Upper lobe of left lung (tissue), 6 donors: ENCODE measurements at regions not wholly inside any gene's neighbourhood (a gene's known extent, or its start where the extent isn't known, plus 50 kb on each side); places are given as distances from the start of the nearest gene placed in this dataset.

Source experiments
- ATAC-seq, 2 donors: fragments of 200-7000 bp; cut with Tn5 transposase; one replicate each; pipeline ENCODE4 v1.9.1; 2022; ENCODE audit warnings: mild to moderate bottlenecking in 2 of 2, moderate library complexity in 2 of 2; ENCODE audit not compliant: low FRiP score in 2 of 2
- DNase-seq, 2 donors: peaks; one replicate each; pipeline ENCODE4 v3.0.0-alpha.2; 2019 to 2020
- H3K27ac ChIP-seq, 4 donors: fragments of 200-600 bp; sonication (generic); one replicate each; pipeline ENCODE4 v1.5.1; 2016 to 2019
- H3K27me3 ChIP-seq, 4 donors: fragments of 200-600 bp; sonication (generic); one replicate each; pipeline ENCODE4 v1.5.1; 2017 to 2019
- H3K36me3 ChIP-seq, 4 donors: fragments of 200-600 bp; sonication (generic); one replicate each; pipeline ENCODE4 v1.5.1; 2016 to 2019
- H3K4me1 ChIP-seq, 4 donors: fragments of 200-600 bp; sonication (generic); one replicate each; pipeline ENCODE4 v1.5.1; 2018 to 2019
- H3K4me3 ChIP-seq, 4 donors: fragments of 200-600 bp; sonication (generic); one replicate each; pipeline ENCODE4 v1.5.1; 2017 to 2019; ENCODE audit warnings: mild to moderate bottlenecking in 2 of 4, moderate library complexity in 1 of 4
- H3K9me3 ChIP-seq, 4 donors: fragments of 200-600 bp; sonication (generic); one replicate each; pipeline ENCODE4 v1.5.1; 2018 to 2019
- CTCF ChIP-seq, 6 experiments: fragments of 450-650 bp in 4 of 6; fragments of 200-600 bp in 2 of 6; sonication (generic) in 2 of 6; IDR thresholded peaks; one replicate each; pipeline ENCODE4 v1.5.1; 2016 to 2019; ENCODE audit warnings: antibody characterized with exemption in 6 of 6
- EP300 ChIP-seq, 4 donors: sonication (generic); formaldehyde crosslinking; IDR thresholded peaks; one replicate each; pipeline ENCODE4 v1.5.1; 2017; ENCODE audit warnings: antibody characterized with exemption in 4 of 4, control low read depth in 2 of 4
- POLR2A ChIP-seq, 4 donors: fragments of 450-650 bp; IDR thresholded peaks; one replicate each; pipeline ENCODE4 v1.5.1; 2016 to 2017; ENCODE audit warnings: antibody characterized with exemption in 4 of 4, mild to moderate bottlenecking in 2 of 4
- POLR2AphosphoS5 ChIP-seq, 2 donors: sonication (generic); formaldehyde crosslinking; IDR thresholded peaks; one replicate each; pipeline ENCODE4 v1.5.1; 2017; ENCODE audit warnings: antibody characterized with exemption in 2 of 2
- WGBS, 2 donors: methylation state at CpG; one replicate each; pipeline ENCODE4 v1.1.5; 2017 to 2018; 5-methylcytosine and 5-hydroxymethylcytosine counted together
- donor health status: DM: no; HTN: no; CAD: no; lungs with moderate emphysema.
- donor health status: DM: no; HTN: yes; CAD: no; lungs with severe emphysema.

- 94 to 98% methylated on average over 3 of the region's 3 CpGs for WGBS, 2 donors
- no peak for TF ChIP-seq EP300 (IDR thresholded peaks at IDR 0.05)
- no peak for TF ChIP-seq POLR2AphosphoS5 (IDR thresholded peaks at IDR 0.05)
- TF ChIP-seq POLR2A (IDR thresholded peaks at IDR 0.05), result no peak
- no peak for TF ChIP-seq CTCF (IDR thresholded peaks at IDR 0.05)
- H3K4me1 ChIP-seq, result no peaks in the 10 kb centered on the region
- no peak for DNase-seq
- no peaks in the 10 kb centered on the region for H3K9me3 ChIP-seq
- H3K27ac ChIP-seq, result no peak overlapping the region
- H3K36me3 ChIP-seq, result no peaks in the 10 kb centered on the region
- no peak overlapping the region for H3K4me3 ChIP-seq
- no peak for ATAC-seq
- H3K27me3 ChIP-seq, result no peaks in the 10 kb centered on the region
Measured at GRCh38 chr3:95670765-95671164, 1143.6 kb upstream of the EPHA6 start.

- 50 to 90% methylated on average over 1 to 3 of the region's 3 CpGs for WGBS, 2 donors
- no peaks in the 10 kb centered on the region for H3K27me3 ChIP-seq
- no peak overlapping the region for H3K4me3 ChIP-seq
- H3K9me3 ChIP-seq, result no peaks in the 10 kb centered on the region
- H3K36me3 ChIP-seq, result no peaks in the 10 kb centered on the region
- no peak overlapping the region for H3K27ac ChIP-seq
- DNase-seq (no peak), ATAC-seq (peak in 1 of 2 donors; percentile 34)
- TF ChIP-seq POLR2AphosphoS5 (IDR thresholded peaks at IDR 0.05), result no peak
- TF ChIP-seq POLR2A (IDR thresholded peaks at IDR 0.05), result no peak
- no peak for TF ChIP-seq EP300 (IDR thresholded peaks at IDR 0.05)
- no peak for TF ChIP-seq CTCF (IDR thresholded peaks at IDR 0.05)
- no peaks in the 10 kb centered on the region for H3K4me1 ChIP-seq
Measured at GRCh38 chr3:95673215-95673614, 1141.2 kb upstream of the EPHA6 start.

DNA sequence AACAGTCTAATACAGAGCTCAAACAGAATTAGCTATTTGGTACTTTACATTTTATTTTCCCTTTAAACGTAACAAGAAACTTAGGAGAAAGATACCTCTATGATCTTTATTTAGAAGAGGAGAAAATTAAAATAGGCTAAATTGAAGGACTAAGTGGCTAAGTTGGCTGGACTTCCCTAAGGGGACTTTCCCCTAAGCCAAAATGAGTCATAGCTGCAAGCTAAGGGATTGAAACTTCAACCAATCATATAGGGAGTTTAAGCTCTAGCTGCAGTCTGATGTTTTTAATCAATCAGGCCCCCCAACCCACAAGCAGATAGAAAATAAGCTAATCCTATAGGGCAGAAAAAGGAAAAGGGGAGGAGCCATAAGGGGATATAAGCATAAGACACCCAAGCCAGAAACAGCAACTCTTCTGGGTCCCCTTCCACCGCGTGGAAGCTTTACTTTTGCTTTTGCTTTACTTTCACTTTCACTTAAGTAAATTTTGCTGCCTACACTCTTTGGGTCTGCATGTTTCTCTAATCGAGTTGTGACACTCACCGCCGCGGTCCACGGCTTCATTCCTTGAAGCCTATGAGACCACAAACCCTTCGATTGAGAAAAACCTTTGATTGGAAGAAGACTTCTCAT lies 1108.5 kb upstream of the EPHA6 start:
- no peak overlapping the region for H3K27ac ChIP-seq
- H3K4me1 ChIP-seq, result no peaks in the 10 kb centered on the region
- DNase-seq (no peak), ATAC-seq (no peak)
- WGBS, 2 donors, result 80 to 88% methylated on average over 9 of the region's 9 CpGs
- peaks cover 0 to 4% (median 0%) of the 10 kb centered on the region in 4 donors for H3K9me3 ChIP-seq
- H3K27me3 ChIP-seq, result no peaks in the 10 kb centered on the region
- no peaks in the 10 kb centered on the region for H3K36me3 ChIP-seq
- TF ChIP-seq POLR2A (IDR thresholded peaks at IDR 0.05) (no peak), CTCF (IDR thresholded peaks at IDR 0.05) (no peak), POLR2AphosphoS5 (IDR thresholded peaks at IDR 0.05) (no peak), EP300 (IDR thresholded peaks at IDR 0.05) (no peak)
- H3K4me3 ChIP-seq, result peak overlapping the region in 2 of 4 donors; percentile 18 to 23

GRCh38 chr3:95707268-95707667 lies 1107.1 kb upstream of the EPHA6 start:
- Histone ChIP-seq H3K4me1 (no peaks in the 10 kb centered on the region), H3K27ac (no peak overlapping the region), H3K36me3 (no peaks in the 10 kb centered on the region), H3K27me3 (no peaks in the 10 kb centered on the region), H3K9me3 (peaks cover 0 to 4% (median 0%) of the 10 kb centered on the region in 4 donors), H3K4me3 (no peak overlapping the region)
- ATAC-seq (no peak), DNase-seq (no peak)
- 89 to 90% methylated on average over 2 of the region's 2 CpGs for WGBS, 2 donors
- TF ChIP-seq EP300 (IDR thresholded peaks at IDR 0.05) (no peak), CTCF (IDR thresholded peaks at IDR 0.05) (no peak), POLR2AphosphoS5 (IDR thresholded peaks at IDR 0.05) (no peak), POLR2A (IDR thresholded peaks at IDR 0.05) (no peak)

GRCh38 chr3:95710684-95711083 lies 1103.7 kb upstream of the EPHA6 start:
- no peak for ATAC-seq
- 88 to 96% methylated on average over 1 of the region's 1 CpG for WGBS, 2 donors
- Histone ChIP-seq H3K27ac (no peak overlapping the region), H3K36me3 (no peaks in the 10 kb centered on the region), H3K9me3 (no peaks in the 10 kb centered on the region), H3K4me1 (no peaks in the 10 kb centered on the region), H3K27me3 (no peaks in the 10 kb centered on the region), H3K4me3 (no peak overlapping the region)
- TF ChIP-seq EP300 (IDR thresholded peaks at IDR 0.05), result no peak
- no peak for TF ChIP-seq POLR2AphosphoS5 (IDR thresholded peaks at IDR 0.05)
- no peak for TF ChIP-seq CTCF (IDR thresholded peaks at IDR 0.05)
- no peak for TF ChIP-seq POLR2A (IDR thresholded peaks at IDR 0.05)
- no peak for DNase-seq
